Skin of body (tissue), 1 donor: ENCODE measurements at regions not wholly inside any gene's neighbourhood (a gene's known extent, or its start where the extent isn't known, plus 50 kb on each side); places are given as distances from the start of the nearest gene placed in this dataset.
A peak's percentile ranks its signal among the peaks of the same experiment; 100 is the strongest.
"Not testable (repeated sequence)": the region's sequence is repeated elsewhere in the genome, so short reads cannot be mapped to it uniquely, and the experiment has no call there.

Experiments
- DNase-seq: peaks from one replicate; lab custom pipeline; 2025; lab: John Stamatoyannopoulos, UW

DNA sequence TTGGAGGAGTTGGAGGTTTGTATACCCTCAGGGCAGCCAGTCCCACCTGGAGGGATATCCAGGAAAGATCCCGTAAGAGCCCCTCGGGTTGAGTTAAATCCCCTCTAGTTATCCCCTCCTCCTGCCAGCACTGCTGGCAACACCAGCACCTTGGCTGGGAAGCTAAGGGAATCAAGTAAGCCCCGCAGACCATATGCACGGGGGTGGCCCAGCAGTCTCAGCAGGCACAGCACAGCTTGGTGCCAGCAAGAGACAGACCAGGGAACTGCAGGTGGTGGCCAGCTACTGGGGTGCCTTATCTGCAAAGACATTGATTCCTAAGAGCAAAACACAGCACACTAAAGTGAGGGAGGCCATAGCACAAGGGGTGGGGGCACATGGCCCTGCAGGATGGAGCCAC lies 173.8 kb downstream of the GOLGA6L4 start:
- DNase-seq = not testable (repeated sequence)

DNA sequence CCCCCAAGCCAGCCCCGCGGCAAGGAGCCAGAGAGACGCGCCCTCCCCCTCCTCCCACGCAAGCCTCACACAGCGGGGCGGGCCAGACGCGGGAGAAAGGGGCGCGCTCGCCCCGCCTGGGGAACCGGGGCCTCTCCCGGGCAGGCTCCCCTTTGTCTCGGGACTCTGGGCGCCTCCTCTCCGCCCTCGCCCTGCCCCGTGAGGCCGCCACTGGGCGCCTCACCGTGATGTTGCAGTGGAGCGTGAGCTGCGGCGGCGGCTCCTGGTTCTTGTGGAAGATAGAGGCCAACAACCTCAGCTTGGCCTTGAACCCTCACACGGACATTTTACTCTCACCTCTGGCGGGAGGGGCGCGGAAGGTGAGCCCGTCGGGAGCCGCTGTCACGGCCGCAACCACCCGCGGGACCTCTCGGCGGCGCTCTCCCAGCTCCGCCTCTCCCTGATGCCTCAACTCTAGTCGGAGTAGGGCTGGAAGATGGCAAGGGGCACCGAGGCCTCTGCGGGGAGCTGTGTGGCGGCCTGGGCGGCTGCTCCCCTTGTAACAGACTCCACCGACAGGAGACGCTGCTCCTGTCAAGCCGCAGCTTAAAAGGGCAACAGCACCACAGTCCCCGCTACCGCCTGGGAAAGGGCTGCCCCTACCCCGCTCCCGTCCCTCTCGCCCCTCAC lies 179.2 kb upstream of the ZSCAN2 start:
- not testable (repeated sequence) for DNase-seq

DNA sequence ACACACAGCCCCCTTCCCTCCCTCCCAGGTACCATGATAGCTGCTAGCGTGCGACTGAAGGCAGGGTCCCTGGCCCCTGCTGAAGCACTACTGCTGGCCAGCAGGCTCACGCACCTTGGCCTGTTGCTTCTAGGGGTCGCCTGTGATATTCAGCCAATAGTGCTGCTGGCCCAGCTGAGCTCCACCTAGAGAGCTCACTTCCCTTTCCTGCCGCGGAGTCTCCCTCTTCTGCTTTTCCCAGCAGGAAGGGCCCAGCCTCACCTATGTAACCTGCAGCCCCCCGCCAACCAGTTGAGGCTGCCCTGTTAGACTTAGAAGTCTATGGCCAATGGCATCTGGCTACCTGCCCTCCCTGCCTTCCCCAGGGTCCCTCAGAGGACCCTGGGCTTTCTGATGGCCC lies 175.5 kb upstream of the ZSCAN2 start:
- not testable (repeated sequence) for DNase-seq

DNA sequence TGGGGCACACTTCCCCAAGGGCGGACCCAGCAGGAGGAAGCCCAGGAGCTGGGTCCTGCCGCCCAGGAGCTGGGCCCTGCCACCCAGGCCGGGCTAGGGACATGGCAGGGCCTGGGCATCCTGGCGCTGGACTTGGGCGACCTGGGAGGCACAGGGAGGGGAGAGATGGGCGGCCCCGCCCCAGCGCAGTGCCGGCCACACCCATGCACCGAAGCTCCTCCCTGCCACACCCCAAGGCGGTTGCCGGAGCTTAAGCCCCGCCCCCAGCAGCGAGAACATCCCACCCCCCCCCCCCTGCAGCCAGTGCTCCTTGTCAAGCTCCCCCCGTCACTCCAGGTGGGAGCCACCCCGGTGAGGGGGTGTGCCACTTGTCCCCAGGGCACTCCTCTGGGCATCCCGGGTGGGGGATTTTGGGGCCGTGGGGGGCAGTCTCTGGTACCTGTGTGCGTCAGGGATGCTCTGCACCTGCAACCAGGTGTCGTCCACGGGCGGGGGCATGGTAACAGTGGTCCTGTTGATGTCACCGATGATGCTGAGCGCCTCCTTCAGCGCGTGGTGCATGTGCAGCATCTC lies 127.4 kb upstream of the ZSCAN2 start:
- not testable (repeated sequence) for DNase-seq

DNA sequence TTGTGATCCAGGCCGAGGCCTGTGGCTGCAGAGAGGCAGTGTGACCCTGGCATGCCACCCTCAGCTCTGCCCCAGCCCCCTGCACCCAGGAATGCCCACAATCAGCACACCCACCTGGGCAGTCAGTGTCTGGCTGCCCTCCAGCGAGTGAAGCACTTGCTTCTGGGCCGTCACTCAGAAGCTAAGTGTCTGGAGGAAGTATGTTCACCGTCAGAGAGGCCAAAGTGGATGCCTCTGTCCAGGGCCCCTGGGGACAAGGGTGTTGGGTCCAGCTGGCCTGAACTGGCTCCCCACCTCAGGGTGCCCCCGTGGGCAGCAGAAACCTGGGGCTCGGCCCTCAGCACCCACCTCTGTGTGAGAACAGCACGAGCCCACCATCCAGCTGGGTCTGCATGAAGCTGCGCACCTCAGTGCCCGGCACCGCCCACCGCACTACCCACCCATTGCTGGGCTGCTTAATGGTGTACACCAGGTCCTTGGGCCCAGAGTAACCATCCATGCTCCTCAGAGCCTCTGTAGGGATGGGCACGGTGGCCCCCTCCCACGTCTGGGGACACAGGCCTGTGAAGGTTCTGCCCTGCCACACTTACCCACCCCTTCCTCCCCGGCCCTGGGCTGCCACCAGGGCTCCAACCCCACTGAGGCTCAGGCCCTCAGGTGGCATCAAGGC lies 124.3 kb upstream of the ZSCAN2 start:
- DNase-seq = not testable (repeated sequence)

DNA sequence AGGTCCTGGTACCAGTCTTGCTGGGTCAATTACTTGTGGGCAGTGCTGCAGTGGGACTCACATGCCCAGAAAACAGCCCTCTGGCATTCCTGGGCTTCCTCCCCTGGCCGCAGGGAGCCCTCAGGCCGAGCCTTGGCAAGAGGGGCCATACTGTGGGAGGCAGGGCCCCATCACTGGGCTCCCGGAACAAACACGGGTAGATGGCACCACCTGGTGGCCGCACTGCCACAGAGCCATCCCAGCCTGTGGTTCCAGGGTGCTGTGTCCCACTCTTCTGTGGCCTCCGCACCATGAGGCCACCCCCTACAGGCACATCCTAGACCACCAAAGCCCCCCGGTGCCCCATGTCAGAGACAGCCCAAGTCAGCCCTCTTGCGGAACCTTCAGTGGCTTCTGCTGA lies 123.3 kb upstream of the ZSCAN2 start:
- not testable (repeated sequence) for DNase-seq

DNA sequence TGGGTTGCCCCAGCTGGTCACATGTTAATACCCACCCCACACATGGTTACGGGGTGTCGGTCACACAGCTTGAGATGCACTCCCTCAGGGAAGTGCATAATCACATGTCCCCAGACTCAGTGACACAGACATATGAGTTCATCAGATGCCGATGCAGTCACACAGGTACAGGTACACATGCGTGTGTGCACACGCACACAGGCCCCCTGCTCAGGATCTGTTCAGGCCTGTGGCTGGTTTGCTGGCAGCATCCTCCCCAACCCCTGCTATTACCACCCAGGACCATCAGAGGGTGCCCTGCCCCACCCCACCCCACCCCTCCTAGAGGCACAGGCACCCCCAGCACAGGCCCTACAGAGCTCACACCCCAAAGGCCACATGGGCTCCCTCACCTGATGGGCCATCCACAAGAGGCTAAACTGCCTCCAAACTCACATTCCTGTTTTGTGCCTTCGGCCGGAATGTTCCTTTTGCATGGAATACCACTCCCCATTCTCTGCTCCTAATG lies 120.6 kb upstream of the ZSCAN2 start:
- DNase-seq = not testable (repeated sequence)

DNA sequence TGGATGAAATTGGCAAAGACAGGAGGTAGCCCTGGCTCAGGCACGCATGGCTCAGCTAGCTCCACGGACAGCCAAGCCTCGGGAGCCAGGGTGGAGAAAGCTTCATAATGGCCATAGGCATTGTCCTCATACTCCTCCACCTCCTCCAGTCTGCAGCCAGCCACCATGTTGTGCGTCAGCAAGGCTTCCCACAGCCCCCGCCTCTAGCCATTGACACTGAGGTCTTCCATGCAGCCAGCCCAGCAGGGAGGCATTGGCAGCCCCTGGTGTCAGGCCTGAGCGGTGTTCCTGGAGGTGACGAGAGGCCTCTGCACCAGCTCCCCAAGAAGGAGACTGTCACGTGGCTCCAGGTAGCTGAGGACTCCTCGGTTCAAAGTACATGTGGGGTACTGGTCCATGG lies 117.0 kb upstream of the ZSCAN2 start:
- DNase-seq = not testable (repeated sequence)

DNA sequence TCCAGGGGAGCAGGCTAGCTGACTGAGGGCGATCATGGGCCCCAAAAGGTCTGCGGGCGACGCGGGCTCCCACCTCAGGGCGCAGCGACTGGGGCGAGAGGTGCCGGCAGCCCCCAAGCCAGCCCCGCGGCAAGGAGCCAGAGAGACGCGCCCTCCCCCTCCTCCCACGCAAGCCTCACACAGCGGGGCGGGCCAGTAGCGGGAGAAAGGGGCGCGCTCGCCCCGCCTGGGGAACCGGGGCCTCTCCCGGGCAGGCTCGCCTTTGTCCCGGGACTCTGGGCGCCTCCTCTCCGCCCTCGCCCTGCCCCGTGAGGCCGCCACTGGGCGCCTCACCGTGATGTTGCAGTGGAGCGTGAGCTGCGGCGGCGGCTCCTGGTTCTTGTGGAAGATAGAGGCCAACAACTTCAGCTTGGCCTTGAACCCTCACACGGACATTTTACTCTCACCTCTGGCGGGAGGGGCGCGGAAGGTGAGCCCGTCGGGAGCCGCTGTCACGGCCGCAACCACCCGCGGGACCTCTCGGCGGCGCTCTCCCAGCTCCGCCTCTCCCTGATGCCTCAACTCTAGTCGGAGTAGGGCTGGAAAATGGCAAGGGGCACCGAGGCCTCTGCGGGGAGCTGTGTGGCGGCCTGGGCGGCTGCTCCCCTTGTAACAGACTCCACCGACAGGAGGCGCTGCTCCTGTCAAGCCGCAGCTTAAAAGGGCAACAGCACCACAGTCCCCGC lies 100.5 kb upstream of the ZSCAN2 start:
- DNase-seq = not testable (repeated sequence)

DNA sequence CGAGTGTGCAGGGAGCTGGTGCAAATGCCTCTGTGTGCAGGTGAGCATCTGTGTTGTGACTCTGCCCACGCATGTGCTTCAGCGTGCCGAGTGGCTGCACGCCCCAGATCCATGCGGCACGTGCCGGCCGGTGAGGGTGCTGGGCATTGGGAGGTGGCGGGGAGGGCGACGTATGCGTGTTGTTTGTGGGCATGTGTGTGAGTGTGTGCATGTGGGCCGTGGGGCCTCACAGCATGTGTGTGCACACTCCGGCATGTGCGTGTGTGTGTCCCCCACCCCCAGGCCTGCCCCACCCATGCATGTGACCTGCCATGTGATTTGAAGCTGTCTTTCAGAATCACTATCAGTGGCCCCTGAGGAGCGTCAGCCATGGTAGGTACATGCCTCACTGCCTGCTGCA lies 97.7 kb upstream of the ZSCAN2 start:
- DNase-seq = not testable (repeated sequence)

DNA sequence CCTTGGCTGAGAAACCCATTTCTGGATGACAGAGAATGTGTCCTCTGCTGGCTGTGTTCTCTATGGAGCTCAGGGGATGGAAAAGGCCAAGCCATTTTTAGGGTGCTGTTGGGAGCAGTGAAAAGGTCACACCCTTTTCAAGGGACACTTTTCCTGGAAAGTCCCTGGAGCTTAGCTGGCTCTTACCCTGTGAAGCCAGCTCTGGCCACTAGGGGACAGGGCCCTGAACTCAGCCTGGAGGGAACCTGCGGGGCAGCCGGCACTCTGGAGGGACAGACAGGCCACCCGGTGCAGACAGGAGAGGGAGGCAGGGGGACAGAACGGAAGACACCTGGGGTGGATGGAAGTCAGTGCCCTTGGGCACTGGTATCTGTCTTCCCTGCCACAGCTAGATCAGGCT lies 95.3 kb upstream of the ZSCAN2 start:
- DNase-seq = not testable (repeated sequence)

DNA sequence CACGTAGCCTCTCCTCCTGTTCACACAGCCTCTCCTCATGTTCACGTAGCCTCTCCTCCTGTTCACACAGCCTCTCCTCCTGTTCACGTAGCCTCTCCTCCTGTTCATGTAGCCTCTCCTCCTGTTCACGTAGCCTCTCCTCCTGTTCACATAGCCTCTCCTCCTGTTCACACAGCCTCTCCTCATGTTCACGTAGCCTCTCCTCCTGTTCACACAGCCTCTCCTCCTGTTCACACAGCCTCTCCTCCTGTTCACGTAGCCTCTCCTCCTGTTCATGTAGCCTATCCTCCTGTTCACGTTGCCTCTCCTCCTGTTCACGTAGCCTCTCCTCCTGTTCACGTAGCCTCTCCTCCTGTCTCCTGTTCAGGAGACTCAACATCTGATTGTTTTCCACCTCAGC lies 88.5 kb upstream of the ZSCAN2 start:
- DNase-seq = not testable (repeated sequence)

DNA sequence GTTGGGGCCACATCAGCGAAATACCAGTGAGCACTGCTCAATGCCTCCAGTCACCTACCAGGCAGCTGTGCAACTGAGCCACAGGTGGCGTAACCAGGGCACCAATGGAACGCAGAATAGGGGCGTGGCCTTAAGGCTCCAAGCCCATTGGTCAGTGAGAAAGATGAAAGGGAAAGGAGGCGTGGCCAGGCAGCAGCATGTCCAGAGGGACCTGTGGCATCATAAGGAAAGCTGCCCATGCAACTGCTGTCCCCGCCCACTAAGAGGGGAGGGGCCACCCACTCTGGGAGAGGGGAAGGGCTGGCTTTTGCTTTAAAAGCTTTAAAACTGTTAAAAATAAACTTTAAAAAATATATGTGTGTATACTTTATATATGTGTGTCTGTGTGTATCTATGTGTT lies 84.0 kb upstream of the ZSCAN2 start:
- DNase-seq = not testable (repeated sequence)

DNA sequence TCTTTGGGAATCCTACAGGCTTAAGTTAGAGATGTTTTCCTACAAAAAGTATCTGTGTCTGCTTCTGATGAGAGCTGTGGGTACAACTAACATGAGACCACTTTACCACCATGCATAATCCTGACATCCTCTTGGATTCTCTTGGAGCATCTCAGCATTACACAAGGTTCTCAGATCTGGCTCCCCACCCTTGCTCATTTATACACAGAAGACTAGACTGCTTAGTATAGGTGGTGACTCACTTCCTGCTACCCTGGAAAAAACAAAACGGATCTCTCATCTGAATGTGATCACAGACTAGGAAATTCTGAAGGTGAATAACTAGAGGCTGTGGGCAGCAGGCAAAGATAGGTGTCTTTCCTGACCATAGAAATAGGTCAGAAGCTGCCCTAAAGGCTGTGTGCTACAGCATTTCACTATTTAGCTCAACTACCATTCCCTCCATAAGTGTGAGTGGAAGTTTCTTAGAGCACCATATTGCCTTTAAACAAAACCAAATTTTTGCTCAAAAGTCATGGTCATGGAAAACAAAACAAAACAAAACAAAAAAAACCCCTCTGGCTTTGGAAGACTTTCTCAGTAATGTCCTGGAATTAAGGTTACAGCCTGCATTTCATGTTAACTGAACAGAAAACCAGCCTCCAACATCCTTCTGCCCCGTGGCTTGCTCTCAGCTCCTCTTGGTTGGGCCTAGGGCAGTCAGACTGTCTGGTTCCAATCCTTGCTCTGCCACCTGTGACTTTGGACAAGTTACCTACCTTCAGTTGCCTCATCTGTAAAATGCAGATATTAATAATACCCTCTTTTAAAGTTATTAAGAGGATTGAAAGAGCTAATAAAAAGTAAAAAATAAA lies 75.1 kb upstream of the ZSCAN2 start:
- DNase-seq = not testable (repeated sequence)

DNA sequence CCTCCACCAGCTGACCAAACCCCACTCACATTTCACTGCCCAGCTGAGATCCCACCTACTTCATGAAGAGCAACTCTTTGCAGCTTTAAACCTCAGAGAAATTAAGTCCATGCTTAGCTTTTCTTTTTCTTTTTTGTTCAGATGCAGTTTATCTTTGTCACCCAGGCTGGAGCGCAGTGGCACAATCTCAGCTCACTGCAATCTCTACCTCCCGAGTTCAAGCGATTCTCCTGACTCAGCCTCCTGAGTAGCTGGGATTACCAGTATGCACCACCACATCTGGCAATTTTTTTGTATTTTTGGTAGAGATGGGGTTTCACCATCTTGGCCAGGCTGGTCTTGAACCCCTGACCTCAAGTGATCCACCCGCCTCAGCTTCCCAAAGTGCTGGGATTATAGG lies 70.1 kb upstream of the ZSCAN2 start:
- DNase-seq = not testable (repeated sequence)

DNA sequence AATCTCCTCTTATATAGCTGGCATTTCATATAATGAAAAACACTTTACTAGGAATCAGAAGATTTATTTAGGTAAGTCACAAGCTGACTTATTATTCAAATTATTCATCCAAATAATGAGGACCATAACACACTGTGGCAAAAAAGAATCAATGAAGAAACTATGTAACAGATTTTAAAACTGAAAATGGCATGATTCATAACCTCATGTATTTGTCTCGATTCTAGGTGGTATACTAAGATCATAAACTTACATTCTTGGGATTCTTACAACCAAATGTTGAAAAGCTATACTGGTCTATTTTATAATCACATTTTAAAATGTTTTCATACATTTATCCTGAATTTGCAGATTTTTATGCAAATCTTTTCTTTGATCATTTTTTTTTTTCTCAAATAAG lies 69.6 kb upstream of the ZSCAN2 start:
- not testable (repeated sequence) for DNase-seq

DNA sequence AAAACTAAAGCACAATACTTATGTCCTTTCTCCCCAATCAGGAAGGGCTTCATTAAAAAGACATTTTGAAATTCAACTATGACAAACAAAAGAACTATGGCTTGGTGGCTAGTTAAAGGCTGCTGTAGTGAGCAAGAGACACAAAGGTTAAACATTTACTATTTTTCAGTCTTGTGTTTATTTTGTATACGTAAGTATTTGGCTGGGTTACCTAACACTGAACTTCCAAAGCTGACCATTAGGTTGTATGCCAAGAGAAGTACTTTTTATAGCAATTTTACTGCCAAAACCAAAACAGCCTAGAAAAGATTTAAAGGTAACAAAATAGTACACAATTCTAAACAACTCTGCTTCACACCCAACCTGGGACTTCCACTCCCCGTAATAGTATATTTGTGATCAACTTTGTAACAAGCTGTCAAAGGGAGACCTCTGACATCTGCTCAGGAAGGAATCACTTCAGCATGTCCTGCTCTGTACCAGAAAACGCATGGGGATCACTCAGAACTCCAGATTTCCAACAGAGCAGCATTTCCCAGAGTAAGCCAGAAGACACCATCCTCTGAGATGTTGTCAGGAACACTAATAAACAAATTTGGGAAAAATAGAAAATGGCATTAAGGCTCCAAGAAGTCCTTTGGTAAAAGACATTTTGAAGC lies 69.0 kb upstream of the ZSCAN2 start:
- not testable (repeated sequence) for DNase-seq

DNA sequence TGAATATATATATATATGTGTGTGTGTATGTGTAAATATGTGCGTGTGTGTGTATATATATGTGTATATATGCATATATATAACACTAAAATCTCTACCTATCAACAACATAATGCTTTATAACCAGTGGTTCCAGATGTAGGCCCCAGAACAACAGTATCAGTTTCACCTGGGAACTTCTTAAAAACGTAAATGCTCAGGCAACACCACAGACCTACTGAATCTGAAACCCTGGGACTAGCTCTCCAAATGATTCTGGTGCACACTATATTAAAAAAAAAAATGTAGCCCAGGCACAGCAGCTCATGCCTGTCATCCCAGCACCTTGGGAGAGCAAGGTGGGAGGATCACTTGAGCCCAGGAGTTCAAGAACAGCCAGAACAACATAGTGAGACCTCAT lies 67.1 kb upstream of the ZSCAN2 start:
- not testable (repeated sequence) for DNase-seq

DNA sequence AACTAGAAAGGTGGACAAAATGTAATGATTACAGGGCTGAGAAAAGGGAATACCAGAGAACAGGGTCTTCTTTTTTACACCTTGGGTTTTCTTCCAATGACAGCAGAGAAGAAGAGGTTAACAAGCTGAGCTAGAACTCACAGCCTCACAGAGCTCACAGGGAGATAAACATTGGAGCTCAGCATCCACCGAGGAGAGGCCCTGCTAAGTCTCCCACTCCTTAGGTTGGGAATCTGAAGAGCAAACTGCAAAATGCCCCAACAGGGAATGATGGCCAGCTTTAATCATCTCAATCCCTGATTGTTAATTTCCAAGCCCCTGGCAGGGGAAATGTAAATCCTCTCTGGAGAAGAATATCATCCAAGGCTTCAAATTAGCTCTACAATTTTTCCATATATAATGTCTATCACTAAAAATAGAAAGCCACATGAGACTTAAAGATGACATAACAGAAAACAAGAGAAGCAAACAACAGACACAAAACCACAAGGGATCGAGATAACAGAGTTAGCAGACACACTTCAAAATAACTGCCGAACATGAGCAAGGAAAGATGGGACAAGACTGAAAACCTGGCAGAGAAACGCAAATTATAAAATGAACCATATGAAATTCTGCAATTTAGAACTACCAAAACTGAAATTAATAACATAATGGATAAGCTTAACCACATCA lies 66.1 kb upstream of the ZSCAN2 start:
- DNase-seq = peak; percentile 15

DNA sequence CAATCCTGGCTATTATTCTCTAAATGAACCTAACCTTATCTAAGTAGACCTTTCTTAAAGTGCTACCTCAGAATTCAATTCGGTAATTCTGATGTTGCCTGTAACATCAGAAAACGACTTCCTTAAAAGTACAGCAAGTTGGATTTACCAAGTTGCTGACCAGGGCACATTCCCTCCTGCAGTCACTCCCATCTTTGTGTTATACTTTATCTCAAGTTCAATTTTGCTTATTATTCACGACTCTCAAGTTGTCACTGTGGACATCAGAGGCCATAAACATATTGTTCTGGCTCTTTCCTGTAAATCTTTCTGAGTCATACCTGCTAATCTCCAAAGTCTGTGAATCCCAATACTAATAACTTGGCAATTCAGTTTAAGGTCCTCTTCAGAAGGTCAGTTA lies 64.6 kb upstream of the ZSCAN2 start:
- DNase-seq = not testable (repeated sequence)
